ENCODE measurements at regions not wholly inside any gene's neighbourhood (a gene's known extent, or its start where the extent isn't known, plus 50 kb on each side); places are given as distances from the start of the nearest gene placed in this dataset.

- TF ChIP-seq CTCF (IDR thresholded peaks at IDR 0.05) = no peak
- TF ChIP-seq POLR2AphosphoS5 (IDR thresholded peaks at IDR 0.05) = no peak
Observed at GRCh38 chr6:156587071-156587470, 190.1 kb upstream of the ARID1B start.

Measured in stomach (tissue), 4 donors.